ENCODE measurements at regions not wholly inside any gene's neighbourhood (a gene's known extent, or its start where the extent isn't known, plus 50 kb on each side); places are given as distances from the start of the nearest gene placed in this dataset.

DNA sequence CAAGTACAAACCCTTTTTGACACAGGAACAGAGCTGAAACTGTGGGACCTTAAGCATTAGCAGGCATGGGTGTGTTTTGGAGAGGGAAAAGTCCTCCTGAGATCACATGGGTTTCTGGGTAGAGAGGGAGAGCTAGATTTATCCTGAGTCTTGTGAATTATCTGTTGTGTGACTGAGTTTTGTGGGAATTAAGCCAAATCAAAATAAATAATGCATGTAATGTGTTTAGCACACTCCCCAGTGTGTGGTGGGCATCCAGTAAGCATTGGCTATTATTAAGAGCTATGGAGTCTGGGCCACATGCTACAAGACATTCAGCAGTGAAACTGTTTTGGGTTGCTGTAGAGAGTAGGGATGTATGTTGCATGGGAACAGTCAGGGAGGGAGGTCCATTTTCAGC, 75.3 kb upstream of the JAG1 start:
- CTCF ChIA-PET, result no interaction called here
- in situ Hi-C loops (cut with HindIII; ENCODE audit: low pct_unique_long_range_greater_than_20kb, low sequenced_read_pairs) (no loop called here), intact Hi-C loops (cut with micrococcal nuclease; ENCODE audit: unreplicated experiment) (no loop called here)
- POLR2A ChIA-PET, result no interaction called here
- no peaks in the 10 kb centered on the region for H3K9me3 ChIP-seq (ENCODE audit: control insufficient read depth, insufficient read depth, low read depth, low read length)
- H3K36me3 ChIP-seq (ENCODE audit: control insufficient read depth, insufficient read depth, low read length), result no peaks in the 10 kb centered on the region
- ATAC-seq (no peak), DNase-seq (ENCODE audit: low read depth, low spot score) (no peak)
- no peaks in the 10 kb centered on the region for H3K4me1 ChIP-seq (ENCODE audit: control insufficient read depth, insufficient read depth, low read length)
- H3K27me3 ChIP-seq (ENCODE audit: control insufficient read depth, insufficient read depth, low read length), result no peaks in the 10 kb centered on the region
- no peak overlapping the region for H3K27ac ChIP-seq (ENCODE audit: low read length)
- BruUV-seq (replicated peaks), result no TSS peak
- H3K4me3 ChIP-seq (ENCODE audit: low read depth in 2 of 2, low read length in 2 of 2), result no peak overlapping the region
- TF ChIP-seq, protein P1, sequence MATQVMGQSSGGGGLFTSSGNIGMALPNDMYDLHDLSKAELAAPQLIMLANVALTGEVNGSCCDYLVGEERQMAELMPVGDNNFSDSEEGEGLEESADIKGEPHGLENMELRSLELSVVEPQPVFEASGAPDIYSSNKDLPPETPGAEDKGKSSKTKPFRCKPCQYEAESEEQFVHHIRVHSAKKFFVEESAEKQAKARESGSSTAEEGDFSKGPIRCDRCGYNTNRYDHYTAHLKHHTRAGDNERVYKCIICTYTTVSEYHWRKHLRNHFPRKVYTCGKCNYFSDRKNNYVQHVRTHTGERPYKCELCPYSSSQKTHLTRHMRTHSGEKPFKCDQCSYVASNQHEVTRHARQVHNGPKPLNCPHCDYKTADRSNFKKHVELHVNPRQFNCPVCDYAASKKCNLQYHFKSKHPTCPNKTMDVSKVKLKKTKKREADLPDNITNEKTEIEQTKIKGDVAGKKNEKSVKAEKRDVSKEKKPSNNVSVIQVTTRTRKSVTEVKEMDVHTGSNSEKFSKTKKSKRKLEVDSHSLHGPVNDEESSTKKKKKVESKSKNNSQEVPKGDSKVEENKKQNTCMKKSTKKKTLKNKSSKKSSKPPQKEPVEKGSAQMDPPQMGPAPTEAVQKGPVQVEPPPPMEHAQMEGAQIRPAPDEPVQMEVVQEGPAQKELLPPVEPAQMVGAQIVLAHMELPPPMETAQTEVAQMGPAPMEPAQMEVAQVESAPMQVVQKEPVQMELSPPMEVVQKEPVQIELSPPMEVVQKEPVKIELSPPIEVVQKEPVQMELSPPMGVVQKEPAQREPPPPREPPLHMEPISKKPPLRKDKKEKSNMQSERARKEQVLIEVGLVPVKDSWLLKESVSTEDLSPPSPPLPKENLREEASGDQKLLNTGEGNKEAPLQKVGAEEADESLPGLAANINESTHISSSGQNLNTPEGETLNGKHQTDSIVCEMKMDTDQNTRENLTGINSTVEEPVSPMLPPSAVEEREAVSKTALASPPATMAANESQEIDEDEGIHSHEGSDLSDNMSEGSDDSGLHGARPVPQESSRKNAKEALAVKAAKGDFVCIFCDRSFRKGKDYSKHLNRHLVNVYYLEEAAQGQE (IDR thresholded peaks at IDR 0.05; ENCODE audit: insufficient read depth in 1 of 2, low read depth in 2 of 2, low read length in 1 of 2), result no peak
- TF ChIP-seq POLR2AphosphoS5 (IDR thresholded peaks at IDR 0.05; ENCODE audit: low read depth, low read length) (no peak), SIN3A (IDR thresholded peaks at IDR 0.05; ENCODE audit: borderline replicate concordance, insufficient read depth, low read depth, low read length) (no peak), TCF7L2 (IDR thresholded peaks at IDR 0.05; ENCODE audit: low read depth, low read length) (no peak)
- TF ChIP-seq, protein P2, sequence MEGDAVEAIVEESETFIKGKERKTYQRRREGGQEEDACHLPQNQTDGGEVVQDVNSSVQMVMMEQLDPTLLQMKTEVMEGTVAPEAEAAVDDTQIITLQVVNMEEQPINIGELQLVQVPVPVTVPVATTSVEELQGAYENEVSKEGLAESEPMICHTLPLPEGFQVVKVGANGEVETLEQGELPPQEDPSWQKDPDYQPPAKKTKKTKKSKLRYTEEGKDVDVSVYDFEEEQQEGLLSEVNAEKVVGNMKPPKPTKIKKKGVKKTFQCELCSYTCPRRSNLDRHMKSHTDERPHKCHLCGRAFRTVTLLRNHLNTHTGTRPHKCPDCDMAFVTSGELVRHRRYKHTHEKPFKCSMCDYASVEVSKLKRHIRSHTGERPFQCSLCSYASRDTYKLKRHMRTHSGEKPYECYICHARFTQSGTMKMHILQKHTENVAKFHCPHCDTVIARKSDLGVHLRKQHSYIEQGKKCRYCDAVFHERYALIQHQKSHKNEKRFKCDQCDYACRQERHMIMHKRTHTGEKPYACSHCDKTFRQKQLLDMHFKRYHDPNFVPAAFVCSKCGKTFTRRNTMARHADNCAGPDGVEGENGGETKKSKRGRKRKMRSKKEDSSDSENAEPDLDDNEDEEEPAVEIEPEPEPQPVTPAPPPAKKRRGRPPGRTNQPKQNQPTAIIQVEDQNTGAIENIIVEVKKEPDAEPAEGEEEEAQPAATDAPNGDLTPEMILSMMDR (IDR thresholded peaks at IDR 0.05), result no peak

DNA sequence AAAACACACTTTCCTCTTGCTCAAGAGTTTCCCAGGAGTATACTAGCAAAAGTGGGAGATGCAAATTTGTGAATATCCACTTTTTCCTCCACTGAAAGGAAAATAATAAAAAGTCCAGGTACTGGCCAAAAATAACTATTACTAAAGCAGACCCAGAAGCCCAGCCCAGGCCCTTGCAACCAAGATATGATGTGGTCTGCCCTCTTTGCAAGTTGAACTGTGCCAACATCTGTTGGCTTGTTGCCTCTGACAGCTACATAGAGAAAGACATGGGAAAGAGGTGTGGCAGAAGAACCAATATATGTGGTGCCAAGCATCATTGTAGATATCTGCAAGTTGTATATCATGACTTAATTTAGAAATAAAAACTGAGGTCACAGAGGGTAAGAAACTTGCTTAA, 78.4 kb upstream of the JAG1 start:
- in situ Hi-C loops (cut with HindIII; ENCODE audit: low pct_unique_long_range_greater_than_20kb, low sequenced_read_pairs) (no loop called here), intact Hi-C loops (cut with micrococcal nuclease; ENCODE audit: unreplicated experiment) (no loop called here)
- no peaks in the 10 kb centered on the region for H3K36me3 ChIP-seq (ENCODE audit: control insufficient read depth, insufficient read depth, low read length)
- DNase-seq (ENCODE audit: low read depth, low spot score), result no peak
- H3K4me1 ChIP-seq (ENCODE audit: control insufficient read depth, insufficient read depth, low read length), result no peaks in the 10 kb centered on the region
- CTCF ChIA-PET, result no interaction called here
- no peaks in the 10 kb centered on the region for H3K9me3 ChIP-seq (ENCODE audit: control insufficient read depth, insufficient read depth, low read depth, low read length)
- POLR2A ChIA-PET, result no interaction called here
- TF ChIP-seq, protein P1 (IDR thresholded peaks at IDR 0.05; ENCODE audit: insufficient read depth in 1 of 2, low read depth in 2 of 2, low read length in 1 of 2), result no peak
- TF ChIP-seq SIN3A (IDR thresholded peaks at IDR 0.05; ENCODE audit: borderline replicate concordance, insufficient read depth, low read depth, low read length) (no peak), POLR2AphosphoS5 (IDR thresholded peaks at IDR 0.05; ENCODE audit: low read depth, low read length) (no peak), TCF7L2 (IDR thresholded peaks at IDR 0.05; ENCODE audit: low read depth, low read length) (no peak)
- TF ChIP-seq, protein P2 (IDR thresholded peaks at IDR 0.05), result no peak
- no peaks in the 10 kb centered on the region for H3K27me3 ChIP-seq (ENCODE audit: control insufficient read depth, insufficient read depth, low read length)
- no peak overlapping the region for H3K27ac ChIP-seq (ENCODE audit: low read length)
- ATAC-seq, result no peak
- no TSS peak for BruUV-seq (replicated peaks)
- no peak overlapping the region for H3K4me3 ChIP-seq (ENCODE audit: low read depth in 2 of 2, low read length in 2 of 2)

Measured in Panc1 (cell line).